NCI-H1105 (cell line): ENCODE measurements at regions not wholly inside any gene's neighbourhood (a gene's known extent, or its start where the extent isn't known, plus 50 kb on each side); places are given as distances from the start of the nearest gene placed in this dataset.
"Not testable (repeated sequence)": the region's sequence is repeated elsewhere in the genome, so short reads cannot be mapped to it uniquely, and the experiment has no call there.

Experiments
- DNase-seq: peaks from one replicate; lab custom pipeline; 2025; lab: John Stamatoyannopoulos, UW

GRCh38 chr19:21668072-21668773 lies 99.2 kb downstream of the ZNF100 start:
- DNase-seq, result not testable (repeated sequence)

GRCh38 chr19:21655540-21656126 lies 111.7 kb downstream of the ZNF100 start:
- DNase-seq, result no peak

- DNase-seq, result not testable (repeated sequence)
These were observed 115.9 kb downstream of the ZNF100 start for GRCh38 chr19:21651478-21651877.

- DNase-seq, result no peak
These were observed 128.6 kb downstream of the ZNF100 start for GRCh38 chr19:21638776-21639175.

GRCh38 chr19:21626924-21627697 lies 121.7 kb downstream of the ZNF429 start:
- DNase-seq, result no peak

GRCh38 chr19:21626091-21626490 lies 120.7 kb downstream of the ZNF429 start:
- DNase-seq, result no peak

GRCh38 chr19:21622920-21623319 lies 117.5 kb downstream of the ZNF429 start:
- no peak for DNase-seq

- DNase-seq, result no peak
These were observed 116.3 kb downstream of the ZNF429 start for GRCh38 chr19:21621671-21622070.

- DNase-seq, result no peak
These were observed 112.4 kb downstream of the ZNF429 start for GRCh38 chr19:21617740-21618339.

- DNase-seq, result not testable (repeated sequence)
These were observed 109.4 kb downstream of the ZNF429 start for GRCh38 chr19:21614776-21615175.

GRCh38 chr19:21613201-21613600 lies 107.8 kb downstream of the ZNF429 start:
- not testable (repeated sequence) for DNase-seq

GRCh38 chr19:21612403-21612872 lies 107.0 kb downstream of the ZNF429 start:
- no peak for DNase-seq

GRCh38 chr19:21611659-21612402 lies 106.4 kb downstream of the ZNF429 start:
- DNase-seq, result no peak

- DNase-seq, result no peak
These were observed 105.4 kb downstream of the ZNF429 start for GRCh38 chr19:21610787-21611186.

GRCh38 chr19:21610341-21610740 lies 104.9 kb downstream of the ZNF429 start:
- no peak for DNase-seq

- no peak for DNase-seq
These were observed 103.2 kb downstream of the ZNF429 start for GRCh38 chr19:21608571-21608970.

GRCh38 chr19:21607449-21607848 lies 102.0 kb downstream of the ZNF429 start:
- no peak for DNase-seq

GRCh38 chr19:21607011-21607410 lies 101.6 kb downstream of the ZNF429 start:
- not testable (repeated sequence) for DNase-seq

- not testable (repeated sequence) for DNase-seq
These were observed 100.9 kb downstream of the ZNF429 start for GRCh38 chr19:21606326-21606725.

- peak; percentile 33 for DNase-seq
These were observed 99.6 kb downstream of the ZNF429 start for GRCh38 chr19:21604951-21605476.
